Transverse colon (tissue), 4 donors: ENCODE measurements at regions not wholly inside any gene's neighbourhood (a gene's known extent, or its start where the extent isn't known, plus 50 kb on each side); places are given as distances from the start of the nearest gene placed in this dataset.

ENCODE experiments used
- DNase-seq: peaks from one replicate; pipeline ENCODE4 v3.0.0-alpha.2; 2019
- H3K27ac ChIP-seq, 4 donors: fragments of 200-600 bp; sonication (generic); 2 replicates each; pipeline ENCODE4 v1.5.1; 2016 to 2018; ENCODE audit warnings: inconsistent platforms in 4 of 4
- H3K27me3 ChIP-seq: fragments of 200-600 bp; sonication (generic); 2 replicates; pipeline ENCODE4 v1.5.1; 2017; ENCODE audit warnings: inconsistent platforms
- H3K36me3 ChIP-seq, 4 donors: fragments of 200-600 bp; sonication (generic); 2 replicates each; pipeline ENCODE4 v1.5.1; 2017 to 2019; ENCODE audit warnings: inconsistent platforms in 4 of 4
- H3K4me1 ChIP-seq, 4 donors: fragments of 200-600 bp; sonication (generic); 2 replicates each; pipeline ENCODE4 v1.5.1; 2017 to 2020; ENCODE audit warnings: inconsistent platforms in 4 of 4
- H3K4me3 ChIP-seq, 4 donors: fragments of 200-600 bp; sonication (generic); 1 replicate in 1 of 4; 2 replicates in 3 of 4; pipeline versions ENCODE4 v1.5.1 to v1.6.1; 2017 to 2019; ENCODE audit warnings: inconsistent platforms in 4 of 4
- H3K9me3 ChIP-seq, 2 donors: fragments of 200-600 bp; sonication (generic); 2 replicates each; pipeline ENCODE4 v1.5.1; 2017 to 2019; ENCODE audit warnings: inconsistent platforms in 2 of 2
- CTCF ChIP-seq, 5 experiments: fragments of 200-600 bp in 3 of 5; fragments of 450-650 bp in 2 of 5; sonication (generic) in 3 of 5; IDR thresholded peaks; 1 replicate in 2 of 5; 2 replicates in 3 of 5; pipeline ENCODE4 v1.5.1; 2016 to 2017; ENCODE audit warnings: antibody characterized with exemption in 5 of 5, inconsistent platforms in 3 of 5, mild to moderate bottlenecking in 2 of 5, moderate library complexity in 1 of 5
- EP300 ChIP-seq: sonication (generic); formaldehyde crosslinking; IDR thresholded peaks from one replicate; pipeline ENCODE4 v1.6.1; 2017; ENCODE audit warnings: antibody characterized with exemption, low read depth
- POLR2A ChIP-seq: fragments of 450-650 bp; IDR thresholded peaks from one replicate; pipeline ENCODE4 v1.6.1; 2016; ENCODE audit warnings: antibody characterized with exemption, mild to moderate bottlenecking, moderate library complexity
- POLR2AphosphoS5 ChIP-seq, 3 donors: sonication (generic); formaldehyde crosslinking; IDR thresholded peaks; one replicate each; pipeline ENCODE4 v1.6.1; 2016; ENCODE audit warnings: antibody characterized with exemption in 3 of 3
- WGBS, 2 donors: methylation state at CpG; one replicate each; pipeline ENCODE4 v1.1.5; 2018; ENCODE audit warnings: low coverage in 1 of 2; 5-methylcytosine and 5-hydroxymethylcytosine counted together
- in situ Hi-C, 4 donors: fragments of 200-750 bp; cut with MboI; loops; one replicate each; pipeline versions ENCODE4 v1.15.0 to v1.15.1; 2017; ENCODE audit warnings: low sequenced_read_pairs in 3 of 4, low pct_ligation_motif_present in 1 of 4, low pct_unique_long_range_greater_than_20kb in 1 of 4
- intact Hi-C: fragments of 100-400 bp; cut with DNase I; formaldehyde crosslinking; loops from one replicate; pipeline ENCODE4 v1.15.1; 2023; ENCODE audit warnings: low total_unique reads

DNA sequence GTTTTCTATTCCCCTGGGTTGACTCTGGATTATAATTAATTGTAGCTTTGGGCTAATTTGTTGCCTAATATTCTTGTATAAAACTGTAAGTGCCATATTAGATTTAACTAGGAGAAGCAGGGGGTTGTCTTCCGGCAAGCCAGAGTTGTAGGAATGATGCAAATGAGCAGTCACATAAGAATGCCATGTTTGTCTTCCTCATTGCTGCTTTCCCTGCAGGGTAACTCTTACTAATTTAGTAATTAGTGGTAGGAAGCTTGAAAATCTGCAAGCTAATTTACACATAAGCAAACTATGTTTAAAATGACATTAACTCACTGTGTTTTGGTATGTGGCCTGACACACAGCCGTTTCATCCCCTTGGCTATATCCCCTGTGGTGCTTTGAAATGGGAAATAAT is 527.8 kb downstream of the KCTD16 start:
- TF ChIP-seq CTCF (IDR thresholded peaks at IDR 0.05): no peak
- TF ChIP-seq EP300: no peak
- no peak for TF ChIP-seq POLR2A
- no peak for TF ChIP-seq POLR2AphosphoS5 (IDR thresholded peaks at IDR 0.05)
- no peaks in the 10 kb centered on the region for H3K36me3 ChIP-seq
- WGBS, 2 donors: 50 to 70% methylated on average over 1 to 2 of the region's 2 CpGs

GRCh38 chr5:144697847-144698262 is 527.2 kb downstream of the KCTD16 start:
- H3K27me3 ChIP-seq: no peaks in the 10 kb centered on the region
- WGBS, 2 donors: 71 to 86% methylated on average over 1 of the region's 1 CpG

More for the DNA sequence above, 527.8 kb downstream of the KCTD16 start:
- in situ Hi-C loops (no loop called here), intact Hi-C loops (no loop called here)
- H3K27me3 ChIP-seq: no peaks in the 10 kb centered on the region
- no peaks in the 10 kb centered on the region for H3K4me1 ChIP-seq
- no peak for DNase-seq
- no peak overlapping the region for H3K4me3 ChIP-seq
- H3K9me3 ChIP-seq: no peaks in the 10 kb centered on the region
- H3K27ac ChIP-seq: no peak overlapping the region

GRCh38 chr5:144691936-144692335 is 521.3 kb downstream of the KCTD16 start:
- H3K9me3 ChIP-seq: no peaks in the 10 kb centered on the region
- no peak for TF ChIP-seq POLR2A
- TF ChIP-seq CTCF (IDR thresholded peaks at IDR 0.05): no peak
- H3K27me3 ChIP-seq: no peaks in the 10 kb centered on the region
- DNase-seq: no peak
- no peak overlapping the region for H3K27ac ChIP-seq
- in situ Hi-C loops: no loop called here
- H3K36me3 ChIP-seq: no peaks in the 10 kb centered on the region
- 61 to 62% methylated on average over 3 of the region's 3 CpGs for WGBS, 2 donors
- intact Hi-C loops: no loop called here
- H3K4me1 ChIP-seq: no peaks in the 10 kb centered on the region
- H3K4me3 ChIP-seq: no peak overlapping the region

More at GRCh38 chr5:144697847-144698262, 527.2 kb downstream of the KCTD16 start:
- Histone ChIP-seq H3K4me1 (no peaks in the 10 kb centered on the region), H3K4me3 (no peak overlapping the region), H3K36me3 (no peaks in the 10 kb centered on the region), H3K9me3 (no peaks in the 10 kb centered on the region), H3K27ac (no peak overlapping the region)
- DNase-seq: no peak
- intact Hi-C loops (no loop called here), in situ Hi-C loops (no loop called here)
- TF ChIP-seq EP300: no peak
- TF ChIP-seq POLR2A: no peak
- no peak for TF ChIP-seq CTCF (IDR thresholded peaks at IDR 0.05)
- no peak for TF ChIP-seq POLR2AphosphoS5 (IDR thresholded peaks at IDR 0.05)

DNA sequence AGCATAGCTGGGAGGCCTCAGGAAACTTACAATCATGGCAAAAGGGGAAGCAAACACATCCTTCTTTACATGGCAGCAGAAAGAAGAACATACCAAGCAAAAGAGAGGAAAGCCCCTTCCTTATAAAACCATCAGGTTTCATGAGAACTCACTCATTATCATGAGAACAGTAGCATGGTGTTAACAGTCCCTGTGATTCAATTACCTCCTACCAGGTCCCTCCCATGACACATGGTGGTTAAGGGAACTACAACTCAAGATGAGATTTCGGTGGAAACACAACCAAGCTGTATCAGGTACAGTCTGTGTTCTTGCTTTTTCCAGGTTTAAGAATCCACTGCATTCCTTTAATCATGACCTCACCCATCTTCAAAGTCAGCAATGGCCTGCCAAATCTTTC is 514.2 kb downstream of the KCTD16 start:
- WGBS, 2 donors: 64 to 86% methylated on average over 1 of the region's 1 CpG

More for the DNA sequence above, 514.2 kb downstream of the KCTD16 start:
- no peaks in the 10 kb centered on the region for H3K4me1 ChIP-seq
- intact Hi-C loops: no loop called here
- H3K27me3 ChIP-seq: no peaks in the 10 kb centered on the region
- no peak overlapping the region for H3K27ac ChIP-seq
- no peaks in the 10 kb centered on the region for H3K9me3 ChIP-seq
- no peak overlapping the region for H3K4me3 ChIP-seq
- H3K36me3 ChIP-seq: no peaks in the 10 kb centered on the region
- no peak for DNase-seq
- in situ Hi-C loops: no loop called here
- TF ChIP-seq EP300: no peak
- no peak for TF ChIP-seq CTCF (IDR thresholded peaks at IDR 0.05)
- TF ChIP-seq POLR2AphosphoS5 (IDR thresholded peaks at IDR 0.05): no peak
